HepG2 (cell line): ENCODE measurements at regions not wholly inside any gene's neighbourhood (a gene's known extent, or its start where the extent isn't known, plus 50 kb on each side); places are given as distances from the start of the nearest gene placed in this dataset.

Source experiments
- ATAC-seq: fragments of 200-7000 bp; cut with Tn5 transposase; 3 replicates; pipeline ENCODE4 v1.9.1; 2020; ENCODE audit warnings: mild to moderate bottlenecking, moderate library complexity
- BruUV-seq: library from RNA; stranded (reverse); fragments of 400-500 nt; replicated peaks from 2 replicates; lab custom pipeline; 2021; lab: Mats Ljungman, UMichigan
- CTCF ChIA-PET: fragments of 300-600 bp; formaldehyde crosslinking; extraction: SDS; loops from one replicate; lab custom pipeline; 2021; ENCODE audit warnings: low total read pairs, inconsistent platforms, low intra/inter-chr PET ratio; lab: Yijun Ruan, JAX
- POLR2A ChIA-PET: fragments of 350-600 bp; sonication (Branson Sonifier 250); formaldehyde crosslinking; loops from one replicate; lab custom pipeline; 2020; ENCODE audit warnings: antibody characterized with exemption, inconsistent platforms; lab: Yijun Ruan, JAX
- DNase-seq: peaks from one replicate; pipeline ENCODE4 v3.0.0-alpha.2; 2015; ENCODE audit warnings: low spot score
- FAIRE-seq: peaks from 3 replicates; lab custom pipeline; 2011; peaks lifted over from hg19 to GRCh38; lab: Jason Lieb, UNC
- H2AFZ ChIP-seq: one replicate; pipeline ENCODE4 v1.6.1; 2011; ENCODE audit warnings: low read length, inconsistent platforms
- H3K27ac ChIP-seq: fragments of 300-600 bp; 3 replicates; pipeline ENCODE4 v1.8.0; 2011; ENCODE audit warnings: mixed run types, mild to moderate bottlenecking, mixed read lengths, low read length, inconsistent platforms; ENCODE audit not compliant: insufficient read depth; ENCODE audit errors: extremely low read length
- H3K27me3 ChIP-seq, 2 experiments: fragments of 200-600 bp in 1 of 2; 2 replicates in 1 of 2; 3 replicates in 1 of 2; pipeline versions ENCODE4 v1.6.0 to v1.8.0; 2011; ENCODE audit warnings: low read length in 2 of 2, mild to moderate bottlenecking in 2 of 2, moderate library complexity in 2 of 2, inconsistent platforms in 1 of 2; ENCODE audit not compliant: insufficient read depth in 2 of 2, control insufficient read depth in 1 of 2
- H3K36me3 ChIP-seq, 2 experiments: fragments of 200-600 bp in 1 of 2; replicated peaks in 1 of 2; 2 replicates in 1 of 2; 3 replicates in 1 of 2; pipeline versions ENCODE4 v1.5.1 to v1.8.0; 2011; ENCODE audit warnings: low read length in 2 of 2, inconsistent platforms in 1 of 2; ENCODE audit not compliant: insufficient read depth in 2 of 2, control insufficient read depth in 1 of 2
- H3K4me1 ChIP-seq: 2 replicates; pipeline ENCODE4 v1.5.1; 2012; ENCODE audit warnings: low read length, inconsistent platforms; ENCODE audit not compliant: insufficient read depth
- H3K4me2 ChIP-seq: 2 replicates; pipeline ENCODE4 v1.6.0; 2011; ENCODE audit warnings: low read depth, low read length, inconsistent platforms
- H3K4me3 ChIP-seq, 3 experiments: fragments of 200-600 bp in 1 of 3; sonication (generic), shearing (Covaris generic) in 1 of 3; replicated peaks in 1 of 3; 2 replicates each; pipeline ENCODE4 v1.5.1; 2011 to 2016; ENCODE audit warnings: low read length in 3 of 3, inconsistent platforms in 2 of 3, low read depth in 2 of 3, mild to moderate bottlenecking in 2 of 3, control low read depth in 1 of 3, mixed read lengths in 1 of 3; ENCODE audit not compliant: insufficient read depth in 1 of 3
- H3K79me2 ChIP-seq: one replicate; pipeline ENCODE4 v1.6.1; 2011; ENCODE audit warnings: low read length, inconsistent platforms; ENCODE audit not compliant: insufficient read depth
- H3K9ac ChIP-seq: 2 replicates; pipeline ENCODE4 v1.6.0; 2011; ENCODE audit warnings: mild to moderate bottlenecking, low read depth, low read length, inconsistent platforms; ENCODE audit not compliant: insufficient read depth
- H3K9me3 ChIP-seq: 2 replicates; pipeline ENCODE4 v1.5.1; 2012; ENCODE audit warnings: mild to moderate bottlenecking, low read length
- H4K20me1 ChIP-seq: 2 replicates; pipeline ENCODE4 v1.6.0; 2011; ENCODE audit warnings: inconsistent platforms, mild to moderate bottlenecking, low read length, moderate library complexity; ENCODE audit not compliant: insufficient read depth
- KAT7 ChIP-seq: IDR thresholded peaks from 2 replicates; pipeline ENCODE4 v1.6.1; 2018; ENCODE audit warnings: borderline replicate concordance, missing compliant biosample characterization
- STAG1 ChIP-seq: sonication (generic); formaldehyde crosslinking; IDR thresholded peaks from 2 replicates; pipeline ENCODE4 v1.4.0; 2020; ENCODE audit warnings: missing genetic modification reagents
- TRIM24 ChIP-seq: sonication (generic); formaldehyde crosslinking; IDR thresholded peaks from 2 replicates; pipeline ENCODE4 v1.8.0; 2022; ENCODE audit warnings: mild to moderate bottlenecking, missing genetic modification reagents
- ZSCAN12 ChIP-seq: sonication (generic); formaldehyde crosslinking; IDR thresholded peaks from 2 replicates; pipeline ENCODE4 v1.9.0; 2021; ENCODE audit warnings: mild to moderate bottlenecking, missing genetic modification reagents
- WGBS: methylation state at CpG from one replicate; pipeline ENCODE4 v1.1.6; 2017; ENCODE audit warnings: low lambda C conversion rate; 5-methylcytosine and 5-hydroxymethylcytosine counted together
- in situ Hi-C: cut with HindIII; loops from 2 replicates; pipeline ENCODE4 v1.10.0; 2017; ENCODE audit warnings: low pct_unique_long_range_greater_than_20kb; ENCODE audit not compliant: extremely low pct_ligation_motif_present
- intact Hi-C: fragments of 100-400 bp; cut with micrococcal nuclease; formaldehyde crosslinking; loops from one replicate; pipeline ENCODE4 v1.10.0; 2022; ENCODE audit not compliant: unreplicated experiment
- TF ChIP-seq, protein P1 (sequence below), 2 experiments: sonication (generic) in 1 of 2; formaldehyde crosslinking in 1 of 2; IDR thresholded peaks; 2 replicates each; pipeline versions ENCODE4 v1.6.1 to v1.9.0; 2014 to 2022; ENCODE audit warnings: antibody characterized with exemption in 1 of 2, borderline replicate concordance in 1 of 2, inconsistent platforms in 1 of 2, low read depth in 1 of 2, missing genetic modification reagents in 1 of 2
- TF ChIP-seq, protein P2 (sequence below): fragments of 450-650 bp; IDR thresholded peaks from 2 replicates; pipeline ENCODE4 v1.6.1; 2016
- TF ChIP-seq, protein P3 (sequence below): sonication (generic); formaldehyde crosslinking; IDR thresholded peaks from 2 replicates; pipeline ENCODE4 v1.4.0; 2020; ENCODE audit warnings: missing genetic modification reagents
- TF ChIP-seq, protein P4 (sequence below): sonication (generic); formaldehyde crosslinking; IDR thresholded peaks from 2 replicates; pipeline ENCODE4; 2020; ENCODE audit warnings: missing genetic modification reagents, mild to moderate bottlenecking, borderline replicate concordance

DNA sequence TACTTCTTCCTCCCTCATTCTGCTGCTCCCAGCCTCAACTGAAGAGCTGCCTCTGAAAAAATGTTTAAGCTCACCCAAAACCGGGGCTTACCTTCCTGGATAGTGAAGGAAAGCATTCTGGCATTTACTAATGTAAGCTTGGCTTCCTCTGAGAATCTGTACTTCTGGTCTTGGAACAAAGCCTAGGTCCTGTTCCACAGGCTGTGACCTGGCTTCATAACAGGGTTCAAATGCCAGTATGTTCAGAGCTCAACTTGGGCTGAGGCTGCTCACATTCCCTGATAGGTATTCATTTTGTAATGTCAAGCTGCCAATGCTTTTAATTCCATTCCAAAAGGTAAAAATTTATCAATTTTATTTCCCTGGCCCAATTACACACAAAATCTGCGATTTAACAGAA lies 411.7 kb upstream of the KCNN2 start (continued):
- TF ChIP-seq, protein P1, sequence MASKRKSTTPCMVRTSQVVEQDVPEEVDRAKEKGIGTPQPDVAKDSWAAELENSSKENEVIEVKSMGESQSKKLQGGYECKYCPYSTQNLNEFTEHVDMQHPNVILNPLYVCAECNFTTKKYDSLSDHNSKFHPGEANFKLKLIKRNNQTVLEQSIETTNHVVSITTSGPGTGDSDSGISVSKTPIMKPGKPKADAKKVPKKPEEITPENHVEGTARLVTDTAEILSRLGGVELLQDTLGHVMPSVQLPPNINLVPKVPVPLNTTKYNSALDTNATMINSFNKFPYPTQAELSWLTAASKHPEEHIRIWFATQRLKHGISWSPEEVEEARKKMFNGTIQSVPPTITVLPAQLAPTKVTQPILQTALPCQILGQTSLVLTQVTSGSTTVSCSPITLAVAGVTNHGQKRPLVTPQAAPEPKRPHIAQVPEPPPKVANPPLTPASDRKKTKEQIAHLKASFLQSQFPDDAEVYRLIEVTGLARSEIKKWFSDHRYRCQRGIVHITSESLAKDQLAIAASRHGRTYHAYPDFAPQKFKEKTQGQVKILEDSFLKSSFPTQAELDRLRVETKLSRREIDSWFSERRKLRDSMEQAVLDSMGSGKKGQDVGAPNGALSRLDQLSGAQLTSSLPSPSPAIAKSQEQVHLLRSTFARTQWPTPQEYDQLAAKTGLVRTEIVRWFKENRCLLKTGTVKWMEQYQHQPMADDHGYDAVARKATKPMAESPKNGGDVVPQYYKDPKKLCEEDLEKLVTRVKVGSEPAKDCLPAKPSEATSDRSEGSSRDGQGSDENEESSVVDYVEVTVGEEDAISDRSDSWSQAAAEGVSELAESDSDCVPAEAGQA (IDR thresholded peaks at IDR 0.05; ENCODE audit: low read depth) = no peak
- TF ChIP-seq, protein P1 (CRISPR knock-in tag; IDR thresholded peaks at IDR 0.05; ENCODE audit: borderline replicate concordance) = no peak

DNA sequence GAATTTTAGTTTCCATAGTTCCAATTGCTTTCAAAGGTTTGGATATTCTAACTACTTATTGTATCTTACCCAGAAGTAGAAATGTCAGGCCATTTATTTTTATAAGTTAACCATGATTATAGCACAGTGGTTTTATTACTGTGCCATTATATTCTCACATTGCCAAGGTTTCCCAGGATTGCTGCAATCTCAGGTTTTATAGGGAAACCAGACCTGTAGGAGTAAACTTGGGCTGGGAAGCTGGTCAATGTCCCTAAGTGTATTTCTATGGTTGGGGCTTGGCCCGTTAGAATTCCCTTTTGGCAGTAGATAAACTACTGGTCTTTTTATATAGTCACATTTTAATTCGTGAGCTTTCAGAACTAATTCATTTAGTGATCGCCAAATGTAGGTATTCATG lies 396.6 kb upstream of the KCNN2 start:
- 19% methylated on average over 3 of the region's 3 CpGs for WGBS
- no peaks in the 10 kb centered on the region for H3K9me3 ChIP-seq
- H3K4me1 ChIP-seq = no peaks in the 10 kb centered on the region
- H3K4me2 ChIP-seq = no peak overlapping the region
- no peak overlapping the region for H3K4me3 ChIP-seq
- BruUV-seq = no TSS peak
- H2AFZ ChIP-seq = no peak overlapping the region
- ATAC-seq (no peak), DNase-seq (no peak), FAIRE-seq (no peak)
- ChIA-PET CTCF (no interaction called here), POLR2A (no interaction called here)
- no peaks in the 10 kb centered on the region for H3K79me2 ChIP-seq
- H3K27me3 ChIP-seq = no peaks in the 10 kb centered on the region
- H3K9ac ChIP-seq = no peak overlapping the region
- H3K36me3 ChIP-seq = no peaks in the 10 kb centered on the region
- no peaks in the 10 kb centered on the region for H4K20me1 ChIP-seq
- intact Hi-C loops = no loop called here
- in situ Hi-C loops = no loop called here
- H3K27ac ChIP-seq = no peak overlapping the region
- TF ChIP-seq ZSCAN12 = no peak
- TF ChIP-seq, protein P2, sequence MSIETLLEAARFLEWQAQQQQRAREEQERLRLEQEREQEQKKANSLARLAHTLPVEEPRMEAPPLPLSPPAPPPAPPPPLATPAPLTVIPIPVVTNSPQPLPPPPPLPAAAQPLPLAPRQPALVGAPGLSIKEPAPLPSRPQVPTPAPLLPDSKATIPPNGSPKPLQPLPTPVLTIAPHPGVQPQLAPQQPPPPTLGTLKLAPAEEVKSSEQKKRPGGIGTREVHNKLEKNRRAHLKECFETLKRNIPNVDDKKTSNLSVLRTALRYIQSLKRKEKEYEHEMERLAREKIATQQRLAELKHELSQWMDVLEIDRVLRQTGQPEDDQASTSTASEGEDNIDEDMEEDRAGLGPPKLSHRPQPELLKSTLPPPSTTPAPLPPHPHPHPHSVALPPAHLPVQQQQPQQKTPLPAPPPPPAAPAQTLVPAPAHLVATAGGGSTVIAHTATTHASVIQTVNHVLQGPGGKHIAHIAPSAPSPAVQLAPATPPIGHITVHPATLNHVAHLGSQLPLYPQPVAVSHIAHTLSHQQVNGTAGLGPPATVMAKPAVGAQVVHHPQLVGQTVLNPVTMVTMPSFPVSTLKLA = no peak
- TF ChIP-seq STAG1 = no peak
- no peak for TF ChIP-seq TRIM24 (CRISPR knock-in tag)
- no peak for TF ChIP-seq KAT7 (CRISPR knock-in tag)
- TF ChIP-seq, protein P3, sequence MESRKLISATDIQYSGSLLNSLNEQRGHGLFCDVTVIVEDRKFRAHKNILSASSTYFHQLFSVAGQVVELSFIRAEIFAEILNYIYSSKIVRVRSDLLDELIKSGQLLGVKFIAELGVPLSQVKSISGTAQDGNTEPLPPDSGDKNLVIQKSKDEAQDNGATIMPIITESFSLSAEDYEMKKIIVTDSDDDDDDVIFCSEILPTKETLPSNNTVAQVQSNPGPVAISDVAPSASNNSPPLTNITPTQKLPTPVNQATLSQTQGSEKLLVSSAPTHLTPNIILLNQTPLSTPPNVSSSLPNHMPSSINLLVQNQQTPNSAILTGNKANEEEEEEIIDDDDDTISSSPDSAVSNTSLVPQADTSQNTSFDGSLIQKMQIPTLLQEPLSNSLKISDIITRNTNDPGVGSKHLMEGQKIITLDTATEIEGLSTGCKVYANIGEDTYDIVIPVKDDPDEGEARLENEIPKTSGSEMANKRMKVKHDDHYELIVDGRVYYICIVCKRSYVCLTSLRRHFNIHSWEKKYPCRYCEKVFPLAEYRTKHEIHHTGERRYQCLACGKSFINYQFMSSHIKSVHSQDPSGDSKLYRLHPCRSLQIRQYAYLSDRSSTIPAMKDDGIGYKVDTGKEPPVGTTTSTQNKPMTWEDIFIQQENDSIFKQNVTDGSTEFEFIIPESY (CRISPR knock-in tag) = no peak
- TF ChIP-seq, protein P4, sequence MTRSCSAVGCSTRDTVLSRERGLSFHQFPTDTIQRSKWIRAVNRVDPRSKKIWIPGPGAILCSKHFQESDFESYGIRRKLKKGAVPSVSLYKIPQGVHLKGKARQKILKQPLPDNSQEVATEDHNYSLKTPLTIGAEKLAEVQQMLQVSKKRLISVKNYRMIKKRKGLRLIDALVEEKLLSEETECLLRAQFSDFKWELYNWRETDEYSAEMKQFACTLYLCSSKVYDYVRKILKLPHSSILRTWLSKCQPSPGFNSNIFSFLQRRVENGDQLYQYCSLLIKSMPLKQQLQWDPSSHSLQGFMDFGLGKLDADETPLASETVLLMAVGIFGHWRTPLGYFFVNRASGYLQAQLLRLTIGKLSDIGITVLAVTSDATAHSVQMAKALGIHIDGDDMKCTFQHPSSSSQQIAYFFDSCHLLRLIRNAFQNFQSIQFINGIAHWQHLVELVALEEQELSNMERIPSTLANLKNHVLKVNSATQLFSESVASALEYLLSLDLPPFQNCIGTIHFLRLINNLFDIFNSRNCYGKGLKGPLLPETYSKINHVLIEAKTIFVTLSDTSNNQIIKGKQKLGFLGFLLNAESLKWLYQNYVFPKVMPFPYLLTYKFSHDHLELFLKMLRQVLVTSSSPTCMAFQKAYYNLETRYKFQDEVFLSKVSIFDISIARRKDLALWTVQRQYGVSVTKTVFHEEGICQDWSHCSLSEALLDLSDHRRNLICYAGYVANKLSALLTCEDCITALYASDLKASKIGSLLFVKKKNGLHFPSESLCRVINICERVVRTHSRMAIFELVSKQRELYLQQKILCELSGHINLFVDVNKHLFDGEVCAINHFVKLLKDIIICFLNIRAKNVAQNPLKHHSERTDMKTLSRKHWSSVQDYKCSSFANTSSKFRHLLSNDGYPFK (CRISPR knock-in tag) = no peak
